HCT116 (cell line): ENCODE measurements at regions not wholly inside any gene's neighbourhood (a gene's known extent, or its start where the extent isn't known, plus 50 kb on each side); places are given as distances from the start of the nearest gene placed in this dataset.

Experiments used
- ATAC-seq: fragments of 200-7000 bp; cut with Tn5 transposase; 2 replicates; pipeline ENCODE4 v1.9.1; 2020; ENCODE audit warnings: mild to moderate bottlenecking, moderate library complexity
- BruUV-seq: library from RNA; stranded (reverse); fragments of 400-500 nt; replicated peaks from 2 replicates; lab custom pipeline; 2021; lab: Mats Ljungman, UMichigan
- CTCF ChIA-PET: fragments of 300-600 bp; sonication (Branson Sonifier 250); formaldehyde crosslinking; loops from one replicate; lab custom pipeline; 2021; ENCODE audit warnings: antibody characterized with exemption; lab: Charles Lee
- POLR2A ChIA-PET: fragments of 300-600, 350-600 bp; sonication (Branson Sonifier 250); formaldehyde crosslinking; loops from one replicate; lab custom pipeline; 2021; ENCODE audit warnings: antibody characterized with exemption; lab: Charles Lee
- RAD21 ChIA-PET, 2 experiments: fragments of 300-600 bp; sonication (Branson Sonifier 250); formaldehyde crosslinking; loops; one replicate each; lab custom pipeline; 2023; ENCODE audit warnings: low total read pairs in 2 of 2; ENCODE audit not compliant: uncharacterized antibody in 2 of 2, unreplicated experiment in 2 of 2, low non-redundant PET in 1 of 2; lab: Charles Lee
- DNase-seq: peaks from one replicate; pipeline ENCODE4 v3.0.0-alpha.2; 2010; ENCODE audit warnings: low read depth, low spot score
- H2AFZ ChIP-seq: fragments of 200-600 bp; shearing (Covaris generic), sonication (generic); 2 replicates; pipeline ENCODE4 v1.6.1; 2017; ENCODE audit warnings: low read depth, mixed run types, mixed read lengths, antibody characterized with exemption, low read length; ENCODE audit not compliant: poor library complexity, severe bottlenecking
- H3K27ac ChIP-seq: 2 replicates; pipeline ENCODE4 v1.5.1; 2012; ENCODE audit warnings: low read depth, low read length
- H3K27me3 ChIP-seq: fragments of 200-600 bp; sonication (generic); 2 replicates; pipeline ENCODE4 v1.6.1; 2016; ENCODE audit warnings: mixed run types, low read length, mixed read lengths; ENCODE audit not compliant: insufficient read depth
- H3K36me3 ChIP-seq, 2 experiments: fragments of 200-500 bp in 1 of 2; fragments of 200-600 bp in 1 of 2; sonication (Bioruptor generic) in 1 of 2; sonication (generic) in 1 of 2; 2 replicates each; pipeline versions ENCODE4 v1.5.1 to v1.6.1; 2014 to 2016; ENCODE audit warnings: low read length in 2 of 2, inconsistent platforms in 1 of 2, mixed read lengths in 1 of 2, mixed run types in 1 of 2; ENCODE audit not compliant: insufficient read depth in 2 of 2, control insufficient read depth in 1 of 2
- H3K4me1 ChIP-seq, 2 experiments: fragments of 200-600 bp in 1 of 2; sonication (generic) in 1 of 2; 2 replicates each; pipeline versions ENCODE4 v1.5.1 to v1.6.1; 2012 to 2017; ENCODE audit warnings: low read length in 2 of 2, inconsistent platforms in 1 of 2, mild to moderate bottlenecking in 1 of 2, mixed read lengths in 1 of 2, mixed run types in 1 of 2, moderate library complexity in 1 of 2; ENCODE audit not compliant: insufficient read depth in 2 of 2, control insufficient read depth in 1 of 2
- H3K4me2 ChIP-seq: fragments of 200-600 bp; sonication (generic); 2 replicates; pipeline ENCODE4 v1.6.1; 2017; ENCODE audit warnings: mixed run types, low read length, mixed read lengths
- H3K4me3 ChIP-seq, 2 experiments: fragments of 200-600 bp in 1 of 2; sonication (generic) in 1 of 2; replicated peaks in 1 of 2; 2 replicates each; pipeline ENCODE4 v1.5.1; 2011 to 2016; ENCODE audit warnings: low read length in 2 of 2, control low read depth in 1 of 2, low read depth in 1 of 2, mild to moderate bottlenecking in 1 of 2, mixed read lengths in 1 of 2, mixed run types in 1 of 2
- H3K79me2 ChIP-seq: fragments of 200-600 bp; sonication (generic); 2 replicates; pipeline ENCODE4 v1.6.1; 2017; ENCODE audit warnings: mild to moderate bottlenecking, mixed run types, low read length, moderate library complexity, mixed read lengths; ENCODE audit not compliant: insufficient read depth
- H3K9ac ChIP-seq: fragments of 200-600 bp; sonication (generic); 2 replicates; pipeline ENCODE4 v1.6.1; 2016; ENCODE audit warnings: low read length, mixed read lengths
- H3K9me2 ChIP-seq: fragments of 200-600 bp; sonication (generic), shearing (Covaris generic); 2 replicates; pipeline ENCODE4 v1.6.1; 2017; ENCODE audit warnings: mixed run types, mild to moderate bottlenecking, moderate library complexity; ENCODE audit not compliant: insufficient read depth
- H3K9me3 ChIP-seq, 2 experiments: fragments of 200-500 bp in 1 of 2; fragments of 200-600 bp in 1 of 2; sonication (Bioruptor generic) in 1 of 2; sonication (generic) in 1 of 2; 2 replicates each; pipeline ENCODE4 v1.6.1; 2014 to 2017; ENCODE audit warnings: low read length in 2 of 2, mixed read lengths in 2 of 2, inconsistent platforms in 1 of 2, low read depth in 1 of 2, mild to moderate bottlenecking in 1 of 2, mixed run types in 1 of 2, moderate library complexity in 1 of 2; ENCODE audit not compliant: control insufficient read depth in 1 of 2, insufficient read depth in 1 of 2
- H4K20me1 ChIP-seq: fragments of 200-600 bp; sonication (generic), shearing (Covaris generic); 2 replicates; pipeline ENCODE4 v1.6.1; 2017; ENCODE audit warnings: mixed run types, mild to moderate bottlenecking, moderate library complexity; ENCODE audit not compliant: insufficient read depth
- ATF3 ChIP-seq: IDR thresholded peaks from 2 replicates; pipeline ENCODE4 v1.6.1; 2012
- CBX3 ChIP-seq: IDR thresholded peaks from 2 replicates; pipeline ENCODE4 v1.6.1; 2012; ENCODE audit warnings: low read depth
- CEBPB ChIP-seq: IDR thresholded peaks from 2 replicates; pipeline ENCODE4 v1.6.1; 2012; ENCODE audit warnings: low read depth
- CTCF ChIP-seq, 3 experiments: fragments of 200-600 bp in 1 of 3; sonication (generic) in 1 of 3; IDR thresholded peaks in 2 of 3; conservative IDR thresholded peaks in 1 of 3; 2 replicates each; pipeline ENCODE4 v1.5.1; 2012 to 2017; ENCODE audit warnings: low read depth in 2 of 3, low read length in 2 of 3, antibody characterized with exemption in 1 of 3, borderline replicate concordance in 1 of 3, control low read depth in 1 of 3, mild to moderate bottlenecking in 1 of 3, mixed read lengths in 1 of 3, mixed run types in 1 of 3, moderate library complexity in 1 of 3; ENCODE audit not compliant: insufficient read depth in 1 of 3
- ELF1 ChIP-seq: IDR thresholded peaks from 2 replicates; pipeline ENCODE4 v1.6.1; 2012; ENCODE audit warnings: low read depth, borderline replicate concordance
- EZH2 ChIP-seq: fragments of 200-600 bp; sonication (generic); IDR thresholded peaks from 2 replicates; pipeline ENCODE4 v1.6.1; 2017; ENCODE audit warnings: antibody characterized with exemption, mixed run types
- EZH2phosphoT487 ChIP-seq: fragments of 200-600 bp; IDR thresholded peaks from 2 replicates; pipeline ENCODE4 v1.6.1; 2018; ENCODE audit warnings: antibody characterized with exemption, borderline replicate concordance
- FOSL1 ChIP-seq: IDR thresholded peaks from 2 replicates; pipeline ENCODE4 v1.6.1; 2012; ENCODE audit warnings: low read depth
- JUND ChIP-seq: IDR thresholded peaks from 2 replicates; pipeline ENCODE4 v1.6.1; 2012
- MAX ChIP-seq: IDR thresholded peaks from 2 replicates; pipeline ENCODE4 v1.6.1; 2012
- POLR2A ChIP-seq: IDR thresholded peaks from 2 replicates; pipeline ENCODE4 v1.7.0; 2011; ENCODE audit warnings: borderline replicate concordance; ENCODE audit not compliant: insufficient read depth, insufficient read length; ENCODE audit errors: extremely low read depth
- RAD21 ChIP-seq: IDR thresholded peaks from 2 replicates; pipeline ENCODE4 v1.6.1; 2012; ENCODE audit warnings: low read depth, mild to moderate bottlenecking
- SP1 ChIP-seq: IDR thresholded peaks from 2 replicates; pipeline ENCODE4 v1.6.1; 2012; ENCODE audit warnings: low read depth
- SRF ChIP-seq: IDR thresholded peaks from 2 replicates; pipeline ENCODE4 v1.6.1; 2012; ENCODE audit warnings: low read depth
- TCF7L2 ChIP-seq: IDR thresholded peaks from 2 replicates; pipeline ENCODE4 v1.7.0; 2011; ENCODE audit warnings: borderline replicate concordance, inconsistent platforms; ENCODE audit not compliant: insufficient read depth, insufficient read length; ENCODE audit errors: extremely low read depth
- YY1 ChIP-seq: IDR thresholded peaks from 2 replicates; pipeline ENCODE4 v1.6.1; 2011; ENCODE audit warnings: low read length, low read depth, moderate library complexity, mild to moderate bottlenecking; ENCODE audit not compliant: insufficient replicate concordance; ENCODE audit errors: extremely low read depth
- ZBTB33 ChIP-seq: IDR thresholded peaks from 2 replicates; pipeline ENCODE4 v1.6.1; 2011; ENCODE audit warnings: mild to moderate bottlenecking, low read length, moderate library complexity; ENCODE audit not compliant: insufficient replicate concordance; ENCODE audit errors: extremely low read depth
- ZNF274 ChIP-seq: fragments of 200-500 bp; sonication (Bioruptor generic); IDR thresholded peaks from 2 replicates; pipeline ENCODE4 v1.6.1; 2014; ENCODE audit warnings: mild to moderate bottlenecking, low read depth, low read length, inconsistent platforms
- intact Hi-C: fragments of 100-400 bp; cut with micrococcal nuclease; formaldehyde crosslinking; loops from 2 replicates; pipeline ENCODE4 v1.10.0; 2022

DNA sequence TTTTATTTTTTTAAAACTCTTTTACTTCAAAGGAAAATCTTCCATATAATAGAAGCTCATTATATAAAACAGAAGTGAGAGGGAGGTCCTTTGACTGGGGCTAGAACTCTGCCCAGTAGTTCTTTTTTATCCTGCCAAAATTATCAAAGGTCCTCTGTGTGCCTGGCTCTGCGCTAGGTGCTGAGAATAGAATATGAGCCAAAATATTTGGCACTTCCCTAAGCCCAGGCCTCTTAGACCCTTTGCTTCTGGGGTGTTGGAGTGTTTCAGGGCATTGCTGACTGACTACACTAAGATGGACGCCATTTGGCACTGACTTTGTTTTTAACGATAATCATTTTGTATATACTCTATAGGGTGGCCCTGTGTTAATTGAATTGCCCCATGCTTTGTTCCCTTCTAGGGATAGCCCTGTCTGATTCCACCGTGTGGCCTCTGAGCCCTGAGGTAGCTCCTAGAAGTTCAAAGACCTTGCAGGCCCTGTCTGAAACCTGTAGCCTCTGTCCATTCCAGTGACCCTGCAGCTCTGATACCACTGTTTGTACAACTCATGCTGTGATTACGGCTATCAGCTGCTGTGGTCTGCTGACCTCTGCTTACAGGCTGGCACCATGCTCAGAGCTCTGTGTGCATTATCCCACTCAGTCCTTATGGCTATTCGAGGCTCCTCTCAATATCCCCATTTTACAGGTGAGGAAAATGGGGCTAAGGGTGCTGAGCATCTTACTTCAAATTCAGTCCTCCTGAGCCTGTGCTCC, 84.3 kb upstream of the SHB start (continued):
- TF ChIP-seq EZH2phosphoT487, result no peak

DNA sequence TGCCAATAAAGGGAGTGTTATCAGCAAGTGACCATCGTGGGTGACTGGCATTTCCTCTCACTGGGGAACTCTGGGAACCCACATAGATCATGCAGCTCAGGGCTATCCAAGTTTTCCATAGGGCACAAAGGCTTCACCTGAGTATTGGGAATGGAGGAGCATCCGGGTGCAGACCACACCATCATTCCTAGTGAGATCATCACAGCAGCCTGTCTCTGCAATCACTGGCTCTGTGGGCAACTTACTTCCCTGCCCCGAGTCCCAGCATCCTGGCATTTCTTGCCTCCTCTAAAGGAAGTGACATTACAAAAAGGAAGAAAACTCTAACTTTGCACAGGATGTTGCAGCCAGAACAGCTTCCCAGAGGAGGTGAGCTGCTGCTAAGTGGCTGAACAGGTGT, 80.6 kb upstream of the SHB start:
- Histone ChIP-seq H3K27ac (no peak overlapping the region), H3K9me2 (no peaks in the 10 kb centered on the region), H4K20me1 (no peaks in the 10 kb centered on the region), H3K9me3 (no peaks in the 10 kb centered on the region), H3K4me2 (no peak overlapping the region), H3K79me2 (no peaks in the 10 kb centered on the region), H3K9ac (no peak overlapping the region), H3K36me3 (no peaks in the 10 kb centered on the region), H3K4me1 (no peaks in the 10 kb centered on the region), H2AFZ (no peak overlapping the region), H3K4me3 (no peak overlapping the region), H3K27me3 (no peaks in the 10 kb centered on the region)
- ATAC-seq (no peak), DNase-seq (no peak)
- ChIA-PET RAD21 (no interaction called here), CTCF (interaction anchor here (1.5 kb wide), 1 partner anchor 10 kb away, joined by 3 read pairs; no protein-coding TSS in a partner anchor), POLR2A (no interaction called here)
- no TSS peak for BruUV-seq
- intact Hi-C loops, result no loop called here
- TF ChIP-seq RAD21 (no peak), YY1 (no peak), TCF7L2 (no peak), POLR2A (no peak), ATF3 (no peak), CBX3 (no peak), FOSL1 (no peak), ZBTB33 (no peak), SP1 (no peak), CTCF (IDR thresholded peaks at IDR 0.05 in 2 of 3, conservative IDR thresholded peaks at IDR 0.05 in 1 of 3; ENCODE audit: borderline replicate concordance in 1 of 3, insufficient read depth in 1 of 3, low read depth in 2 of 3, low read length in 2 of 3) (no peak), ELF1 (no peak), ZNF274 (no peak), CEBPB (no peak), MAX (no peak), JUND (no peak), SRF (no peak), EZH2 (no peak)
